Esophagus muscularis mucosa (tissue), 4 donors: ENCODE measurements at regions not wholly inside any gene's neighbourhood (a gene's known extent, or its start where the extent isn't known, plus 50 kb on each side); places are given as distances from the start of the nearest gene placed in this dataset.

ENCODE experiments used
- DNase-seq: peaks from one replicate; pipeline ENCODE4 v3.0.0-alpha.2; 2017; ENCODE audit errors: extremely low spot score
- H3K27ac ChIP-seq, 4 donors: fragments of 200-600 bp; sonication (generic); replicated peaks in 1 of 4; 1 replicate in 3 of 4; 2 replicates in 1 of 4; pipeline ENCODE4 v1.5.1; 2016 to 2019; ENCODE audit warnings: mild to moderate bottlenecking in 1 of 4
- H3K27me3 ChIP-seq, 4 donors: fragments of 200-600 bp; sonication (generic); one replicate each; pipeline versions ENCODE4 v1.5.1 to v1.6.0; 2016 to 2019
- H3K36me3 ChIP-seq, 4 donors: fragments of 200-600 bp; sonication (generic); one replicate each; pipeline ENCODE4 v1.5.1; 2016 to 2019
- H3K4me1 ChIP-seq, 4 donors: fragments of 200-600 bp; sonication (generic); one replicate each; pipeline ENCODE4 v1.5.1; 2016 to 2019
- H3K4me3 ChIP-seq, 4 donors: fragments of 200-600 bp; sonication (generic); 1 replicate in 2 of 4; 2 replicates in 2 of 4; pipeline ENCODE4 v1.5.1; 2016 to 2019; ENCODE audit warnings: mild to moderate bottlenecking in 4 of 4, moderate library complexity in 1 of 4
- H3K9me3 ChIP-seq, 4 donors: fragments of 200-600 bp; sonication (generic); 1 replicate in 3 of 4; 2 replicates in 1 of 4; pipeline ENCODE4 v1.5.1; 2016 to 2019
- EP300 ChIP-seq: sonication (generic); formaldehyde crosslinking; IDR thresholded peaks from one replicate; pipeline ENCODE4 v1.6.1; 2017; ENCODE audit warnings: antibody characterized with exemption
- POLR2A ChIP-seq: fragments of 450-650 bp; IDR thresholded peaks from one replicate; pipeline ENCODE4 v1.6.1; 2017; ENCODE audit warnings: antibody characterized with exemption, moderate library complexity, mild to moderate bottlenecking, low read depth
- POLR2AphosphoS5 ChIP-seq, 2 donors: sonication (generic); formaldehyde crosslinking; IDR thresholded peaks; one replicate each; pipeline ENCODE4 v1.6.1; 2017; ENCODE audit warnings: antibody characterized with exemption in 2 of 2
- WGBS: methylation state at CpG from one replicate; pipeline ENCODE4 v1.1.5; 2018; 5-methylcytosine and 5-hydroxymethylcytosine counted together
- intact Hi-C: fragments of 100-400 bp; cut with DNase I; formaldehyde crosslinking; loops from one replicate; pipeline ENCODE4 v1.15.1; 2023
- TF ChIP-seq, protein P1 (sequence below), 3 experiments: fragments of 200-600 bp in 2 of 3; fragments of 450-650 bp in 1 of 3; sonication (generic) in 2 of 3; IDR thresholded peaks; one replicate each; pipeline ENCODE4 v1.5.1; 2017 to 2019; ENCODE audit warnings: antibody characterized with exemption in 3 of 3, mild to moderate bottlenecking in 2 of 3, moderate library complexity in 1 of 3

DNA sequence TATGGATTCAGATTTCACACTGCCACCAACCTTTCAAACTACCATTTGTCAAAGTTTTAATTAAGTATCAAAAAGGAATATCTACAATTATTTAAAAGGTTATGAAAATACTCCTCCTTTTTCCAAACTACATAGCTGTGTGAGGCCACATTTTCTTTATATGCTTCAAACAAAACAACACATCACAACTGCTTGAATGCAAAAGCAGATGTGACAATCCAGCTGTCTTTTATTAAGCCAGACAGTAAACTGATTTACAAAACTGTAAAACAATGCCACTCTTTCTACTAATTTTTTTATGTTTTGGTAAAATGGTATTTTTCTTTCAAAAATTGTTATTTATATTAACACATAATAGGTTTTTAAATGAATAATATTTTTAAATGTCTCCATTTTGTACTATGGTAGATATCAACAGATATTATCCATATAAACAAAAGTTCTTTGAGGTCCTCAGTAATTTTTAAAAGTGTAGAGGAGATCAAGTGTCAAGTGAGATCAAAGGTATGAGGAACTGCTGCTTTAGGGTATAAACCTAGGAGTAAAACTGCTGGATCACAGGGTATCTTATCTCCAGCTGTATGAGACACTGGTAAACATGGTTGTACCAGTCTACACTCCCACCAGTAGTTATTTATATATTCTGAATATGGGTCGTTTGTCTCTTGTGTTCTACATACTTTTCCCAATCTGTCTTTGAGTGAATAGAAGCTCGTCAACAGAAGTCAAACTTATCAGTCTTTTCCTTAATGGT lies 68.8 kb upstream of the SERTAD2 start:
- no peak for TF ChIP-seq POLR2AphosphoS5 (IDR thresholded peaks at IDR 0.05)
- no peak for TF ChIP-seq POLR2A
- TF ChIP-seq, protein P1, sequence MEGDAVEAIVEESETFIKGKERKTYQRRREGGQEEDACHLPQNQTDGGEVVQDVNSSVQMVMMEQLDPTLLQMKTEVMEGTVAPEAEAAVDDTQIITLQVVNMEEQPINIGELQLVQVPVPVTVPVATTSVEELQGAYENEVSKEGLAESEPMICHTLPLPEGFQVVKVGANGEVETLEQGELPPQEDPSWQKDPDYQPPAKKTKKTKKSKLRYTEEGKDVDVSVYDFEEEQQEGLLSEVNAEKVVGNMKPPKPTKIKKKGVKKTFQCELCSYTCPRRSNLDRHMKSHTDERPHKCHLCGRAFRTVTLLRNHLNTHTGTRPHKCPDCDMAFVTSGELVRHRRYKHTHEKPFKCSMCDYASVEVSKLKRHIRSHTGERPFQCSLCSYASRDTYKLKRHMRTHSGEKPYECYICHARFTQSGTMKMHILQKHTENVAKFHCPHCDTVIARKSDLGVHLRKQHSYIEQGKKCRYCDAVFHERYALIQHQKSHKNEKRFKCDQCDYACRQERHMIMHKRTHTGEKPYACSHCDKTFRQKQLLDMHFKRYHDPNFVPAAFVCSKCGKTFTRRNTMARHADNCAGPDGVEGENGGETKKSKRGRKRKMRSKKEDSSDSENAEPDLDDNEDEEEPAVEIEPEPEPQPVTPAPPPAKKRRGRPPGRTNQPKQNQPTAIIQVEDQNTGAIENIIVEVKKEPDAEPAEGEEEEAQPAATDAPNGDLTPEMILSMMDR (IDR thresholded peaks at IDR 0.05): no peak
- no peak for TF ChIP-seq EP300
- Histone ChIP-seq H3K27me3 (no peaks in the 10 kb centered on the region), H3K36me3 (no peaks in the 10 kb centered on the region), H3K27ac (no peak overlapping the region), H3K4me1 (peaks cover 0 to 13% (median 7%) of the 10 kb centered on the region in 4 donors), H3K9me3 (no peaks in the 10 kb centered on the region), H3K4me3 (no peak overlapping the region)
- DNase-seq: no peak
- intact Hi-C loops: no loop called here
- WGBS: 67% methylated on average over 2 of the region's 2 CpGs

DNA sequence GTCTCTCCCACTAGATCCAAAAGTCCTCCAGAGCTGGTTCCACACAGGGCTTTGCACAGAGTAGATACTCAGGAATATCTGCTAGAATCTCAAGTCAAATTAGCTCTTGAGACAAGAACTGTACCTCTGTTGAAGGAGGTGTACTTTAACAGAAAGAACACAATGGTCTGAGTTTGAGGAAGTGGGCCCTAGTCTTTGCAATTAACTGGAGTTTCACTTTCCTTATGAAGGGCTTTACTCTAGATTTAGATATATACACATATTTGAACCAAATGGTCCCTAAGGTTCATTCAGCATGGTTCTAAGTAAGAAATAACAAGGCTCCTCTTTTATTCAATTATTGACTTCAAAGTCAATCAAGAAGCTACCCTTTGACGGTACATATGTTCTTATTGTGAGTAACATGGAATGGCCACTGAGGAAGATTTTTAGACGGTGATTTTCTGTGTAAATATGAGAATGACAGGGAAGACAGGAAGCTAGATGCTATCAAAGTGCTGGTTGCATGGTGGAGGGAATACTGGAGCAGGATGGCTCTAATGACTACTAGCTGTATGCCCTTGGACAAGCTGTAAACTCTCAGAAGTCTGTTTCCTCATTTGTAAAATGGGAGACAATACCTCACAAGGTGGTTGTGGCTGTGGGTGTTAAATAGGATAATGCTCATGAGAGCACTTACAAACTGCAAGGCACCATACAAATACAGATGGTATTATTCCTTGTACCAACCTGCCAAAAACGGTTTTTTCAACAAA lies 73.5 kb upstream of the SERTAD2 start:
- Histone ChIP-seq H3K36me3 (no peaks in the 10 kb centered on the region), H3K4me3 (no peak overlapping the region)

DNA sequence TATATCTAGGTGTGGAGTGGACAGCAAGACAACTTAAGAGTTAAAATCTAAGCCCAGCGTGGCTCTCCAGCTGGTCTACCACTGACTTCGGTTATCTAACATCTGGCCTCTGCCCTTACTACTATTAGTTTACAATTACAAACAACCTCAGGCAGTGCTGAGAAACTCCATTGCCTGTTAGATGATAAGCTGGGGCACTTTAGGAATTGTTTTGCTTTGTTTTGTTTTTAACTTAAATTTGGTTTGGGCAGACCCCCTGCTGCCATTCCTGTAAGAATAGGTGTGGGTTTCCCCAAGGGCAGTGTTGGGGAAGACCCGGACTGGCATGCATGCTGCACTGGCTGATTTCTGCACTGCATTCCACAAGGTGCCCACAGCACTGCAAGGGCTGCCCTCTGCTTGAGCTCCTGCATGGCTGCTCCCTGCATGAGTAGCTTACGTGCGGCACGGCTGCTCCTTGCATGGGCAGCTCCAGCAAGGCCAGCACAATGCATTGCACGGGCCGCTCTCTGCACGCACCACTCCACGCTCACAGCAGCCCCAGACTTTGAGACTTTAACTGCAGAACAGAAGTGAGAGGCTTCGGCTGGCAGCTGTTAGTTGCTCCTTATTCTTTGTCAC lies 74.2 kb upstream of the SERTAD2 start:
- WGBS: 88% methylated on average over 7 of the region's 11 CpGs
- Histone ChIP-seq H3K9me3 (no peaks in the 10 kb centered on the region), H3K36me3 (no peaks in the 10 kb centered on the region), H3K4me3 (no peak overlapping the region), H3K27me3 (no peaks in the 10 kb centered on the region), H3K27ac (no peak overlapping the region), H3K4me1 (peaks cover 8 to 38% (median 30%) of the 10 kb centered on the region in 4 donors)
- TF ChIP-seq POLR2AphosphoS5 (IDR thresholded peaks at IDR 0.05): no peak
- TF ChIP-seq POLR2A: no peak
- TF ChIP-seq, protein P1 (IDR thresholded peaks at IDR 0.05): no peak
- TF ChIP-seq EP300: no peak
- intact Hi-C loops: no loop called here
- DNase-seq: no peak

More for the DNA sequence above, 73.5 kb upstream of the SERTAD2 start:
- Histone ChIP-seq H3K27me3 (no peaks in the 10 kb centered on the region), H3K9me3 (no peaks in the 10 kb centered on the region), H3K27ac (no peak overlapping the region), H3K4me1 (peaks cover 8 to 38% (median 30%) of the 10 kb centered on the region in 4 donors)
- intact Hi-C loops: no loop called here
- DNase-seq: no peak
- WGBS: 82% methylated on average over 3 of the region's 3 CpGs
- TF ChIP-seq EP300: no peak
- TF ChIP-seq POLR2AphosphoS5 (IDR thresholded peaks at IDR 0.05): no peak
- TF ChIP-seq POLR2A: no peak
- TF ChIP-seq, protein P1 (IDR thresholded peaks at IDR 0.05): no peak

DNA sequence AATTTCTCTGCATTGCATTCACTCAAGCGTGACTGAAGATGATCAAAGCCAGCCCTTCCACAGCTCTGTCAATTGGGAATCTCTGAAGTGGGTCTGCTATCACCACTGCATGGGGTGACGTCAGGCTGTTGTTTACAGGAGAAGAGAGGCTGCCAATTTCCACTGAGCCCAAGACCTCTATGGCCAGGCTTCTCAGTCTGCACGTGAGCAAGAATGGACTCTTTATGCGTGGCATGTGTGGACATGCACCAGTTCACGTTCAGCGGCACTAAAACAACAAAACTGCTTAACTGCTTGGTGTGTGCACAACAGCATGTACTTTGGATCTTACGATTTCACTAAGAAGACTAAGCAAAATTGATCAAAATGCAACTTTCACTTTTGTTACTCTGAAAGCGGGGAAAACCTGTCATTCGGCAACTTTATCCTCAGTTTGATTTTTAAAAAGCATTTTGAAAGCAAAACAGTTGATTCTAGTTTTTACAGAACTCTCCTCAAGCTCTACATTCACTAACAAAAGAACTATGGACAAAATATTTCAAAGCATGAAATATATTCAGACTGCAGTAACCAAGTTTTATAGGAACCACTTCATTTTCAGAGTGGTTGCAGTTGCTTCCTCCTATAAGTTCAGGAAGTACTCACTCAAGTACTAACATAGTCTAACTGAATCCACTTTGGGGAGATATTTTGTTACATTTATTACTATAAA lies 77.0 kb upstream of the SERTAD2 start:
- intact Hi-C loops: no loop called here

More for the DNA sequence above, 77.0 kb upstream of the SERTAD2 start:
- no peak for DNase-seq
- Histone ChIP-seq H3K4me1 (peaks cover 8 to 38% (median 30%) of the 10 kb centered on the region in 4 donors), H3K36me3 (no peaks in the 10 kb centered on the region), H3K4me3 (peak overlapping the region; percentile 41 to 53 (median 42)), H3K9me3 (no peaks in the 10 kb centered on the region), H3K27ac (peak overlapping the region; percentile 40 to 66 (median 54)), H3K27me3 (no peaks in the 10 kb centered on the region)
- TF ChIP-seq, protein P1 (IDR thresholded peaks at IDR 0.05): no peak
- TF ChIP-seq POLR2AphosphoS5 (IDR thresholded peaks at IDR 0.05): peak; percentile 67 to 77
- WGBS: 36% methylated on average over 9 of the region's 9 CpGs
